GM12872 (cell line): ENCODE measurements at regions not wholly inside any gene's neighbourhood (a gene's known extent, or its start where the extent isn't known, plus 50 kb on each side); places are given as distances from the start of the nearest gene placed in this dataset.

Experiments
- CTCF ChIP-seq: IDR thresholded peaks from 3 replicates; pipeline ENCODE4 v1.5.1; 2011; ENCODE audit warnings: low read depth, mild to moderate bottlenecking, low read length, moderate library complexity; ENCODE audit not compliant: insufficient read depth

DNA sequence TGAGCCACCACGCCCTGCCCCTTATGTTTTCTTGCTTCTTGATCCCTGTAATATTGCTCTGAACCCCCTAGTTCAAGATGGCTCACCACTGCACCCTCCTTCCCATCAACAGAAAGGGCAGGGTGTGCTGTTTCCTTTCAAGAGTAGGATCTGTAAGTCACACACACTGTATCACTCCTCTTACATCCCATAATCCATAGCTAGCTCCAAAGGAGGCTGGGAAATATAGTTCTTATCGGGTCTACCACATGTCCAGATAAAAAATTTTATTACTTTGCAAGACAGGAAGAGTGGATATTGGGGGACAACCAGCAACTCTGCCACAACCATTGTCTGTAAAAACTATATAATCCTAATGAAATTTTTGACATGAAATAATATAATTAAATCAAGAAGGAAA is 79.6 kb downstream of the C9orf50 start:
- TF ChIP-seq CTCF, result no peak

DNA sequence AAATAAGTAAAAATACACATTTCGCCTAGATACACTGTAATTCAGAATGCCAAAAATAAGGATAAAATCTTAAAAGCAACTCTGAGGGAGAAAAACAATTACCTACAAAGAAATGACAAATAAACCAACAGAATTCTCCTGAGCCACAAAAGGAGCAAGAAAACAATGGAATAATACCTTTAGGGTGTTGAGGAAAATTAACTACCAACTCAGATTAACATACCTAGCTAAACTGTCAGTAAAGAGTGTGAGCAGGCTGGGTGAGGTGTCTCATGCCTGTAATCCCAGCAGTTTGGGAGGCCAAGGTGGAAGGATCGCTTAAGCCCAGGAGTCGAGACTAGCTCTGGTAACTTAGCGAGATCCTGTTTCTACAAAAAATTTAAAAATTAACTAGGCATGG is 81.5 kb downstream of the C9orf50 start:
- TF ChIP-seq CTCF, result no peak

- no peak for TF ChIP-seq CTCF
Observed at GRCh38 chr9:129525656-129526196, 95.2 kb downstream of the C9orf50 start.

DNA sequence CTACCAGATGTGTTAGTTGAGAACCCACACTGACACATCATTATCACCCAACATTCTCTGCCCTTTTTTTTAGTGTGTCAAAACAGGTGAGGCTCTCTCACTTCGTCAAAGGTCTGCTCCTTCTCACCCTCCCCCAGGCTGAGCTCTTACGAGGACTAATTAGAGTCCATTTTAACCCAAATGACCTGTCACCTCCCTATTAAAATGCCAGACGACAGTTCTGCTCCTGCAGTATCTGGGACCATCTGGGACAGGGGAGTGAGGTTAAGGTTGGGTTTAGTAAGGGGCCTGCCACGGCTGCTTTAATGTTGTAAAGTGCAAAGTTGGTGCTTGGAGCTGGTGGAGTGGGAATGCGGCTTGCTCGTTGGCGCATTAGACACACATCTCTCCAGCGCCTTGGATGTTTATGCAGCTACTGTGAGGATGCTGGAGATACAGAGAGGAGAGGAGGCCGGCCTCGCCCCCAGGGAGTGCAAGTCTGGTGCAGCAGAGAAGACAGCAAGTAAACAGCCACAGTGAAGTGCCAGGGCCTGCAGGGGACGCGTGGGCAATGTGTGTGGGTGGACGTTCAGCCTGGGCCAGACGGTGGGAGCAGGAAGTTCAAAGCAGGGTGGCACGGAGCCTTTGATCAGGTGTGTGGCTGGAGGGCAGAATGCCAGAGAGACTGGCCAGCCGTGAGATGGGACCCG is 96.2 kb downstream of the C9orf50 start:
- no peak for TF ChIP-seq CTCF

DNA sequence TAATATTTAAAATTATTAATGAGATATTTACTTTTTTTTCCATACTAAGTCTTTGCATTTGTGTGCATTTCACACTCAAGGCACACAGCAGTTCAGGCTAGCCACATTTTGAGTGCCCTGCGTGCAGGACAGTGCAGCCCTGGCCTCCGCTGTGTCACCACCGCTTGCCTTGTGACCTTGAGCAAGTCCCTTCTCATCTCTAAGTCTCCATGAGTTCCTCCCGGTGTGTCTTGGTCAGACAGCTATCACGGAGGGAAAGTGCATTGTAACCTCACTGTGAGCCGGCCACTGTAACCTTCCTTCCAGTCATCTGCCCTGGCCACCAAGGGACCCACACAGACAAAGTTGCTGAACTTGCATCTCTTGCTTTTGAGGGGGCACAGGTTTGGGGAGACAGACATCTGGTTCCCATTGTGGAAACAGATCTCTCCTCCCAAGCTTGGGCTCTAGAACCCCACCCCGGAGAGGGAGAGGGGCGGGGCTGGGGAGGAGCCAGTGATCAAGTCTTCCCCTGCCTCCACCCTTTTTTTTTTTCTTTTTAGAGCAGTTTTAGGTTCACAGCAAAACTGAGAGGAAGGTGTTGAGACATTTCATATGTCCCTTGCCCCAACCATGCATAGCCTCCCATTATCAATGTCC is 96.8 kb downstream of the C9orf50 start:
- no peak for TF ChIP-seq CTCF

- no peak for TF ChIP-seq CTCF
Observed at GRCh38 chr9:129522351-129522750, 98.5 kb downstream of the C9orf50 start.

DNA sequence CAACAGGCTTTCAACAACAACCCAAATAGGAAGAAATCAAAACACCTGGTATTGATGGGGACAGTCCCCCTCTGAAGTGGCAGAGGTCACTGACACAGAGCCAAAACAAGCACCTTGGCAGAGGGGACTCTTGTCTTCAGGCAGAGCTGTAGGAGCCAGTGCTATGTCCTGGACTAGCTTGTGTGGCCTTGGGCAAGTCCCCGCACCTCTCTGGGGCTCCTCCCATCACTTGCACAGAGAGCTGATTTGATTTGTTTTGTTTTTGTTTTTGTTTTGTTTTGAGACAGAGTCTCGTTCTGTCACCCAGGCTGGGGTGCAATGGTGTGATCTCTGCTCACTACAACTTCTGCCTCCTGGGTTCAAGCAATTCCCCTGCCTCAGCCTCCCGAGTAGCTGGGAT is 100.8 kb downstream of the C9orf50 start:
- no peak for TF ChIP-seq CTCF
